HUES64 (cell line): ENCODE measurements at regions not wholly inside any gene's neighbourhood (a gene's known extent, or its start where the extent isn't known, plus 50 kb on each side); places are given as distances from the start of the nearest gene placed in this dataset.

Experiments used
- H3K27ac ChIP-seq: 2 replicates; pipeline ENCODE4 v1.7.0; 2013; ENCODE audit warnings: low read depth, low read length, inconsistent platforms
- H3K27me3 ChIP-seq: 2 replicates; pipeline ENCODE4 v1.6.1; 2013; ENCODE audit warnings: mild to moderate bottlenecking, low read length; ENCODE audit not compliant: insufficient read depth
- H3K36me3 ChIP-seq: 2 replicates; pipeline ENCODE4 v1.6.1; 2013; ENCODE audit warnings: mild to moderate bottlenecking, low read length; ENCODE audit not compliant: insufficient read depth
- H3K4me1 ChIP-seq: 2 replicates; pipeline ENCODE4 v1.6.1; 2013; ENCODE audit warnings: mild to moderate bottlenecking, low read length, moderate library complexity; ENCODE audit not compliant: insufficient read depth
- H3K4me3 ChIP-seq: 2 replicates; pipeline ENCODE4 v1.5.1; 2013; ENCODE audit warnings: mild to moderate bottlenecking, low read length, moderate library complexity
- H3K9ac ChIP-seq: 2 replicates; pipeline ENCODE4 v1.6.1; 2013; ENCODE audit warnings: mild to moderate bottlenecking, low read depth, low read length
- H3K9me3 ChIP-seq: 2 replicates; pipeline ENCODE4 v1.6.1; 2013; ENCODE audit warnings: low read depth, low read length; ENCODE audit not compliant: insufficient read depth
- WGBS: fragments of 150-250, 120-280 bp; methylation state at CpG from one replicate; pipeline ENCODE4 v1.1.7; 2013; ENCODE audit warnings: missing lambda C conversion rate; 5-methylcytosine and 5-hydroxymethylcytosine counted together

GRCh38 chr6:6924708-6925107, 183.1 kb upstream of the RREB1 start:
- H3K27me3 ChIP-seq, result no peaks in the 10 kb centered on the region
- no peak overlapping the region for H3K9ac ChIP-seq
- 88% methylated on average over 5 of the region's 5 CpGs for WGBS
- H3K27ac ChIP-seq, result no peak overlapping the region
- no peaks in the 10 kb centered on the region for H3K4me1 ChIP-seq
- no peaks in the 10 kb centered on the region for H3K36me3 ChIP-seq
- no peaks in the 10 kb centered on the region for H3K9me3 ChIP-seq
- H3K4me3 ChIP-seq, result no peak overlapping the region

- H3K4me3 ChIP-seq, result no peak overlapping the region
- H3K36me3 ChIP-seq, result no peaks in the 10 kb centered on the region
- no peaks in the 10 kb centered on the region for H3K27me3 ChIP-seq
- H3K27ac ChIP-seq, result no peak overlapping the region
- WGBS, result 93% methylated on average over 10 of the region's 10 CpGs
- H3K9me3 ChIP-seq, result no peaks in the 10 kb centered on the region
- H3K4me1 ChIP-seq, result no peaks in the 10 kb centered on the region
- no peak overlapping the region for H3K9ac ChIP-seq
Observed at GRCh38 chr6:6925391-6926164, 182.2 kb upstream of the RREB1 start.

- H3K36me3 ChIP-seq, result no peaks in the 10 kb centered on the region
- WGBS, result 89% methylated on average over 7 of the region's 7 CpGs
- no peaks in the 10 kb centered on the region for H3K4me1 ChIP-seq
- no peak overlapping the region for H3K9ac ChIP-seq
- no peak overlapping the region for H3K4me3 ChIP-seq
- H3K9me3 ChIP-seq, result no peaks in the 10 kb centered on the region
- no peak overlapping the region for H3K27ac ChIP-seq
- H3K27me3 ChIP-seq, result no peaks in the 10 kb centered on the region
Observed at GRCh38 chr6:6926856-6927255, 180.9 kb upstream of the RREB1 start.

- Histone ChIP-seq H3K27me3 (no peaks in the 10 kb centered on the region), H3K9ac (no peak overlapping the region), H3K4me3 (no peak overlapping the region), H3K27ac (no peak overlapping the region), H3K36me3 (no peaks in the 10 kb centered on the region), H3K9me3 (no peaks in the 10 kb centered on the region), H3K4me1 (no peaks in the 10 kb centered on the region)
- 85% methylated on average over 20 of the region's 20 CpGs for WGBS
Observed at GRCh38 chr6:6927521-6928361, 180.0 kb upstream of the RREB1 start.

GRCh38 chr6:6930223-6930880, 177.4 kb upstream of the RREB1 start:
- H3K27me3 ChIP-seq, result no peaks in the 10 kb centered on the region
- no peak overlapping the region for H3K9ac ChIP-seq
- H3K9me3 ChIP-seq, result no peaks in the 10 kb centered on the region
- no peak overlapping the region for H3K27ac ChIP-seq
- no peaks in the 10 kb centered on the region for H3K4me1 ChIP-seq
- 92% methylated on average over 9 of the region's 9 CpGs for WGBS
- no peak overlapping the region for H3K4me3 ChIP-seq
- H3K36me3 ChIP-seq, result no peaks in the 10 kb centered on the region

GRCh38 chr6:6931071-6932025, 176.4 kb upstream of the RREB1 start:
- Histone ChIP-seq H3K27me3 (no peaks in the 10 kb centered on the region), H3K36me3 (no peaks in the 10 kb centered on the region), H3K9me3 (no peaks in the 10 kb centered on the region), H3K4me3 (no peak overlapping the region), H3K4me1 (no peaks in the 10 kb centered on the region), H3K27ac (no peak overlapping the region), H3K9ac (no peak overlapping the region)
- 83% methylated on average over 9 of the region's 9 CpGs for WGBS

- no peak overlapping the region for H3K9ac ChIP-seq
- WGBS, result 34% methylated on average over 4 of the region's 4 CpGs
- H3K27me3 ChIP-seq, result no peaks in the 10 kb centered on the region
- H3K36me3 ChIP-seq, result no peaks in the 10 kb centered on the region
- no peak overlapping the region for H3K27ac ChIP-seq
- no peaks in the 10 kb centered on the region for H3K9me3 ChIP-seq
- no peaks in the 10 kb centered on the region for H3K4me1 ChIP-seq
- H3K4me3 ChIP-seq, result no peak overlapping the region
Observed at GRCh38 chr6:6932341-6932740, 175.4 kb upstream of the RREB1 start.

GRCh38 chr6:6932968-6933367, 174.8 kb upstream of the RREB1 start:
- Histone ChIP-seq H3K27ac (no peak overlapping the region), H3K36me3 (no peaks in the 10 kb centered on the region), H3K27me3 (no peaks in the 10 kb centered on the region), H3K4me3 (no peak overlapping the region), H3K9me3 (no peaks in the 10 kb centered on the region), H3K9ac (no peak overlapping the region), H3K4me1 (no peaks in the 10 kb centered on the region)
- 99% methylated on average over 4 of the region's 7 CpGs for WGBS

- Histone ChIP-seq H3K9ac (no peak overlapping the region), H3K4me1 (no peaks in the 10 kb centered on the region), H3K36me3 (no peaks in the 10 kb centered on the region), H3K27ac (no peak overlapping the region), H3K27me3 (no peaks in the 10 kb centered on the region), H3K9me3 (no peaks in the 10 kb centered on the region), H3K4me3 (no peak overlapping the region)
- WGBS, result 93% methylated on average over 47 of the region's 47 CpGs
Observed at GRCh38 chr6:6940031-6941025, 167.4 kb upstream of the RREB1 start.

- Histone ChIP-seq H3K4me1 (0 out of 2 replicates have a peak, but pooled peaks cover under 1% of the 10 kb centered on the region), H3K27ac (no peak overlapping the region), H3K9me3 (no peaks in the 10 kb centered on the region), H3K9ac (no peak overlapping the region), H3K36me3 (no peaks in the 10 kb centered on the region), H3K4me3 (no peak overlapping the region), H3K27me3 (no peaks in the 10 kb centered on the region)
- WGBS, result 97% methylated on average over 8 of the region's 8 CpGs
Observed at GRCh38 chr6:6941201-6941600, 166.6 kb upstream of the RREB1 start.
